ENCODE measurements at regions not wholly inside any gene's neighbourhood (a gene's known extent, or its start where the extent isn't known, plus 50 kb on each side); places are given as distances from the start of the nearest gene placed in this dataset.

- Histone ChIP-seq H3K27ac (ENCODE audit: low read depth in 2 of 2, low read length in 2 of 2) (no peak overlapping the region), H3K9me3 (ENCODE audit: control insufficient read depth in 2 of 3, insufficient read depth in 1 of 3, low read length in 3 of 3) (no peaks in the 10 kb centered on the region), H3K9ac (ENCODE audit: low read length in 3 of 3) (no peak overlapping the region), H3K27me3 (ENCODE audit: control insufficient read depth, insufficient read depth, low read length) (no peaks in the 10 kb centered on the region), H3K4me3 (ENCODE audit: low read length in 3 of 3) (no peak overlapping the region), H3K36me3 (ENCODE audit: control insufficient read depth in 2 of 3, insufficient read depth in 3 of 3, low read length in 3 of 3) (no peaks in the 10 kb centered on the region), H3K4me1 (ENCODE audit: control insufficient read depth in 2 of 3, insufficient read depth in 2 of 3, low read depth in 1 of 3, low read length in 3 of 3) (no peaks in the 10 kb centered on the region)
- TF ChIP-seq, protein P1, sequence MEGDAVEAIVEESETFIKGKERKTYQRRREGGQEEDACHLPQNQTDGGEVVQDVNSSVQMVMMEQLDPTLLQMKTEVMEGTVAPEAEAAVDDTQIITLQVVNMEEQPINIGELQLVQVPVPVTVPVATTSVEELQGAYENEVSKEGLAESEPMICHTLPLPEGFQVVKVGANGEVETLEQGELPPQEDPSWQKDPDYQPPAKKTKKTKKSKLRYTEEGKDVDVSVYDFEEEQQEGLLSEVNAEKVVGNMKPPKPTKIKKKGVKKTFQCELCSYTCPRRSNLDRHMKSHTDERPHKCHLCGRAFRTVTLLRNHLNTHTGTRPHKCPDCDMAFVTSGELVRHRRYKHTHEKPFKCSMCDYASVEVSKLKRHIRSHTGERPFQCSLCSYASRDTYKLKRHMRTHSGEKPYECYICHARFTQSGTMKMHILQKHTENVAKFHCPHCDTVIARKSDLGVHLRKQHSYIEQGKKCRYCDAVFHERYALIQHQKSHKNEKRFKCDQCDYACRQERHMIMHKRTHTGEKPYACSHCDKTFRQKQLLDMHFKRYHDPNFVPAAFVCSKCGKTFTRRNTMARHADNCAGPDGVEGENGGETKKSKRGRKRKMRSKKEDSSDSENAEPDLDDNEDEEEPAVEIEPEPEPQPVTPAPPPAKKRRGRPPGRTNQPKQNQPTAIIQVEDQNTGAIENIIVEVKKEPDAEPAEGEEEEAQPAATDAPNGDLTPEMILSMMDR (IDR thresholded peaks at IDR 0.05; ENCODE audit: borderline replicate concordance, extremely low read depth, insufficient read depth) = no peak
- no peak for FAIRE-seq
- DNase-seq = peak in 1 of 5 donors; percentile 5
- intact Hi-C loops (cut with DNase I) = no loop called here
Measured at GRCh38 chr1:60386249-60386648, 312.7 kb upstream of the C1orf87 start.

DNA sequence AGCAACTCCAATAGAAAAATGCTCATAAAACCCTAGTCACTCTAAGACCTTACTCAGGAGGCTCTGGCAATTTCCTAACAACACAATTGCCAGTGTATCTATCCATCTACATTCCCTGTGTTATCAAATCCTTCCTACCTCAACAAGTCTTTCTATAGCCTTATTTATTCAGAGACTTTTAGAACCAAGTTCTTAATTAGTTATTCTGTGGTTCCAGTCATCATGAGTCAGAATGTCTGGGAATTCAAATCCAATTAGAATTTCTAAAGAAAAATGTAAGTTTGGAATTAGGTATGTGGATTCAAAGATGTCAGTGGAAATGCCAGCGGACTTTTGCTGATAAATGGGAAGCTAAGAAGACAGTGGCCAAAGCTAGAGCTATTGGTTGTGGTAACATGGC is 302.6 kb upstream of the C1orf87 start:
- intact Hi-C loops (cut with DNase I) = no loop called here
- TF ChIP-seq, protein P1 (IDR thresholded peaks at IDR 0.05; ENCODE audit: borderline replicate concordance, extremely low read depth, insufficient read depth) = no peak
- H3K9ac ChIP-seq (ENCODE audit: low read length in 3 of 3) = no peak overlapping the region
- H3K9me3 ChIP-seq (ENCODE audit: control insufficient read depth in 2 of 3, insufficient read depth in 1 of 3, low read length in 3 of 3) = no peaks in the 10 kb centered on the region
- H3K27ac ChIP-seq (ENCODE audit: low read depth in 2 of 2, low read length in 2 of 2) = no peak overlapping the region
- H3K36me3 ChIP-seq (ENCODE audit: control insufficient read depth in 2 of 3, insufficient read depth in 3 of 3, low read length in 3 of 3) = no peaks in the 10 kb centered on the region
- FAIRE-seq (no peak), DNase-seq (no peak)
- H3K4me3 ChIP-seq (ENCODE audit: low read length in 3 of 3) = no peak overlapping the region
- H3K4me1 ChIP-seq (ENCODE audit: control insufficient read depth in 2 of 3, insufficient read depth in 2 of 3, low read depth in 1 of 3, low read length in 3 of 3) = no peaks in the 10 kb centered on the region
- no peaks in the 10 kb centered on the region for H3K27me3 ChIP-seq (ENCODE audit: control insufficient read depth, insufficient read depth, low read length)

- no peak overlapping the region for H3K4me3 ChIP-seq (ENCODE audit: low read length in 3 of 3)
- no peaks in the 10 kb centered on the region for H3K9me3 ChIP-seq (ENCODE audit: control insufficient read depth in 2 of 3, insufficient read depth in 1 of 3, low read length in 3 of 3)
- H3K27me3 ChIP-seq (ENCODE audit: control insufficient read depth, insufficient read depth, low read length) = no peaks in the 10 kb centered on the region
- H3K4me1 ChIP-seq (ENCODE audit: control insufficient read depth in 2 of 3, insufficient read depth in 2 of 3, low read depth in 1 of 3, low read length in 3 of 3) = no peaks in the 10 kb centered on the region
- no peaks in the 10 kb centered on the region for H3K36me3 ChIP-seq (ENCODE audit: control insufficient read depth in 2 of 3, insufficient read depth in 3 of 3, low read length in 3 of 3)
- no peak overlapping the region for H3K27ac ChIP-seq (ENCODE audit: low read depth in 2 of 2, low read length in 2 of 2)
- no peak for FAIRE-seq
- H3K9ac ChIP-seq (ENCODE audit: low read length in 3 of 3) = no peak overlapping the region
- intact Hi-C loops (cut with DNase I) = no loop called here
- TF ChIP-seq, protein P1 (IDR thresholded peaks at IDR 0.05; ENCODE audit: borderline replicate concordance, extremely low read depth, insufficient read depth) = no peak
- no peak for DNase-seq
Measured at GRCh38 chr1:60374537-60374936, 301.0 kb upstream of the C1orf87 start.

GRCh38 chr1:60367532-60367931 is 294.0 kb upstream of the C1orf87 start:
- TF ChIP-seq, protein P1 (IDR thresholded peaks at IDR 0.05; ENCODE audit: borderline replicate concordance, extremely low read depth, insufficient read depth) = no peak
- Histone ChIP-seq H3K27me3 (ENCODE audit: control insufficient read depth, insufficient read depth, low read length) (no peaks in the 10 kb centered on the region), H3K27ac (ENCODE audit: low read depth in 2 of 2, low read length in 2 of 2) (no peak overlapping the region), H3K36me3 (ENCODE audit: control insufficient read depth in 2 of 3, insufficient read depth in 3 of 3, low read length in 3 of 3) (no peaks in the 10 kb centered on the region), H3K4me1 (ENCODE audit: control insufficient read depth in 2 of 3, insufficient read depth in 2 of 3, low read depth in 1 of 3, low read length in 3 of 3) (no peaks in the 10 kb centered on the region), H3K9me3 (ENCODE audit: control insufficient read depth in 2 of 3, insufficient read depth in 1 of 3, low read length in 3 of 3) (no peaks in the 10 kb centered on the region), H3K4me3 (ENCODE audit: low read length in 3 of 3) (no peak overlapping the region), H3K9ac (ENCODE audit: low read length in 3 of 3) (no peak overlapping the region)
- DNase-seq (peak in 3 of 5 donors; percentile 13 to 46 (median 27)), FAIRE-seq (no peak)
- intact Hi-C loops (cut with DNase I) = no loop called here
